Neural cell (in vitro differentiated cells): ENCODE measurements at regions not wholly inside any gene's neighbourhood (a gene's known extent, or its start where the extent isn't known, plus 50 kb on each side); places are given as distances from the start of the nearest gene placed in this dataset.

Source experiments
- H2AFZ ChIP-seq: fragments of 200-600, 300-800 bp; sonication (generic), shearing (Covaris generic); 2 replicates; pipeline ENCODE4 v1.6.0; 2014; ENCODE audit warnings: low read depth, mild to moderate bottlenecking, antibody characterized with exemption, low read length, moderate library complexity
- H3F3A ChIP-seq: fragments of 200-600 bp; shearing (Covaris generic); 2 replicates; pipeline ENCODE4 v1.6.1; 2016; ENCODE audit warnings: mild to moderate bottlenecking, moderate library complexity, mixed read lengths, antibody characterized with exemption, low read length; ENCODE audit not compliant: insufficient read depth, poor library complexity, severe bottlenecking
- H3K27ac ChIP-seq: fragments of 200-600, 300-800 bp; sonication (generic), shearing (Covaris generic); 2 replicates; pipeline ENCODE4 v1.5.1; 2014; ENCODE audit warnings: mild to moderate bottlenecking, low read length, moderate library complexity
- H3K27me3 ChIP-seq: fragments of 300-800, 200-600 bp; sonication (generic), shearing (Covaris generic); 2 replicates; pipeline ENCODE4 v1.6.0; 2014; ENCODE audit warnings: mild to moderate bottlenecking, low read depth, low read length, moderate library complexity; ENCODE audit not compliant: insufficient read depth
- H3K36me3 ChIP-seq: fragments of 300-800, 200-600 bp; sonication (generic), shearing (Covaris generic); 2 replicates; pipeline ENCODE4 v1.5.1; 2014; ENCODE audit warnings: mild to moderate bottlenecking, antibody characterized with exemption, low read length, moderate library complexity; ENCODE audit not compliant: insufficient read depth
- H3K4me2 ChIP-seq: fragments of 300-800, 200-600 bp; sonication (generic), shearing (Covaris generic); 2 replicates; pipeline ENCODE4 v1.6.0; 2014; ENCODE audit warnings: mild to moderate bottlenecking, low read length
- H3K4me3 ChIP-seq: fragments of 300-800, 200-600 bp; sonication (generic), shearing (Covaris generic); 2 replicates; pipeline ENCODE4 v1.5.1; 2014; ENCODE audit warnings: mild to moderate bottlenecking, low read length, moderate library complexity
- H3K79me2 ChIP-seq: fragments of 200-600 bp; shearing (Covaris generic); replicated peaks from 2 replicates; pipeline ENCODE4 v1.6.0; 2014; ENCODE audit warnings: mild to moderate bottlenecking, low read length, moderate library complexity; ENCODE audit not compliant: insufficient read depth
- H3K9ac ChIP-seq: fragments of 300-800, 200-600 bp; sonication (generic), shearing (Covaris generic); 2 replicates; pipeline ENCODE4 v1.6.1; 2016; ENCODE audit warnings: mild to moderate bottlenecking, low read length, mixed read lengths
- H3K9me2 ChIP-seq: fragments of 200-600 bp; shearing (Covaris generic); 2 replicates; pipeline ENCODE4 v1.6.1; 2016; ENCODE audit warnings: mild to moderate bottlenecking, low read length, mixed read lengths; ENCODE audit not compliant: insufficient read depth
- H3K9me3 ChIP-seq: fragments of 200-600, 300-800 bp; sonication (generic), shearing (Covaris generic); 2 replicates; pipeline ENCODE4 v1.6.1; 2016; ENCODE audit warnings: mild to moderate bottlenecking, mixed run types, low read length, moderate library complexity, mixed read lengths
- H4K20me1 ChIP-seq: fragments of 200-600 bp; shearing (Covaris generic); 2 replicates; pipeline ENCODE4 v1.6.1; 2016; ENCODE audit warnings: mild to moderate bottlenecking, mixed run types; ENCODE audit not compliant: insufficient read depth
- CTCF ChIP-seq: fragments of 450-650 bp; IDR thresholded peaks from 2 replicates; pipeline ENCODE4 v1.5.1; 2014; ENCODE audit warnings: antibody characterized with exemption, mild to moderate bottlenecking, moderate library complexity; ENCODE audit not compliant: poor library complexity, severe bottlenecking
- EP300 ChIP-seq: fragments of 450-650 bp; conservative IDR thresholded peaks from 2 replicates; pipeline ENCODE4 v1.6.1; 2014; ENCODE audit warnings: antibody characterized with exemption, mild to moderate bottlenecking, moderate library complexity; ENCODE audit not compliant: poor library complexity, severe bottlenecking
- EZH2 ChIP-seq: fragments of 200-600, 300-800 bp; shearing (Covaris generic), sonication (generic); IDR thresholded peaks from 2 replicates; pipeline ENCODE4 v1.6.1; 2014; ENCODE audit warnings: antibody characterized with exemption, low read length, borderline replicate concordance, mild to moderate bottlenecking; ENCODE audit not compliant: insufficient read depth, poor library complexity, severe bottlenecking
- MXI1 ChIP-seq: fragments of 450-650 bp; conservative IDR thresholded peaks from 2 replicates; pipeline ENCODE4 v1.6.1; 2014; ENCODE audit warnings: antibody characterized with exemption, mild to moderate bottlenecking; ENCODE audit not compliant: poor library complexity, severe bottlenecking
- POLR2AphosphoS5 ChIP-seq: IDR thresholded peaks from 2 replicates; pipeline ENCODE4 v1.6.1; 2012
- RAD21 ChIP-seq: fragments of 450-650 bp; conservative IDR thresholded peaks from 2 replicates; pipeline ENCODE4 v1.6.1; 2014; ENCODE audit warnings: antibody characterized with exemption, mild to moderate bottlenecking, moderate library complexity
- SMC3 ChIP-seq: fragments of 450-650 bp; conservative IDR thresholded peaks from 2 replicates; pipeline ENCODE4 v1.6.1; 2014; ENCODE audit warnings: antibody characterized with exemption, mild to moderate bottlenecking, moderate library complexity; ENCODE audit not compliant: poor library complexity
- TAF1 ChIP-seq: IDR thresholded peaks from 2 replicates; pipeline ENCODE4 v1.6.1; 2012; ENCODE audit warnings: low read depth
- TF ChIP-seq, protein P1 (sequence below): IDR thresholded peaks from 2 replicates; pipeline ENCODE4 v1.6.1; 2012; ENCODE audit warnings: borderline replicate concordance

- Histone ChIP-seq H3K36me3 (no peaks in the 10 kb centered on the region), H3K27ac (no peak overlapping the region), H3F3A (no peaks in the 10 kb centered on the region), H3K4me3 (no peak overlapping the region), H3K4me2 (no peak overlapping the region), H3K79me2 (no peaks in the 10 kb centered on the region), H3K9ac (no peak overlapping the region), H3K27me3 (no peaks in the 10 kb centered on the region), H3K9me2 (no peaks in the 10 kb centered on the region), H4K20me1 (no peaks in the 10 kb centered on the region), H2AFZ (no peak overlapping the region), H3K9me3 (no peaks in the 10 kb centered on the region)
- TF ChIP-seq EP300 (no peak), RAD21 (no peak), TAF1 (no peak), EZH2 (no peak), CTCF (no peak), MXI1 (no peak), POLR2AphosphoS5 (no peak), SMC3 (no peak)
- TF ChIP-seq, protein P1, sequence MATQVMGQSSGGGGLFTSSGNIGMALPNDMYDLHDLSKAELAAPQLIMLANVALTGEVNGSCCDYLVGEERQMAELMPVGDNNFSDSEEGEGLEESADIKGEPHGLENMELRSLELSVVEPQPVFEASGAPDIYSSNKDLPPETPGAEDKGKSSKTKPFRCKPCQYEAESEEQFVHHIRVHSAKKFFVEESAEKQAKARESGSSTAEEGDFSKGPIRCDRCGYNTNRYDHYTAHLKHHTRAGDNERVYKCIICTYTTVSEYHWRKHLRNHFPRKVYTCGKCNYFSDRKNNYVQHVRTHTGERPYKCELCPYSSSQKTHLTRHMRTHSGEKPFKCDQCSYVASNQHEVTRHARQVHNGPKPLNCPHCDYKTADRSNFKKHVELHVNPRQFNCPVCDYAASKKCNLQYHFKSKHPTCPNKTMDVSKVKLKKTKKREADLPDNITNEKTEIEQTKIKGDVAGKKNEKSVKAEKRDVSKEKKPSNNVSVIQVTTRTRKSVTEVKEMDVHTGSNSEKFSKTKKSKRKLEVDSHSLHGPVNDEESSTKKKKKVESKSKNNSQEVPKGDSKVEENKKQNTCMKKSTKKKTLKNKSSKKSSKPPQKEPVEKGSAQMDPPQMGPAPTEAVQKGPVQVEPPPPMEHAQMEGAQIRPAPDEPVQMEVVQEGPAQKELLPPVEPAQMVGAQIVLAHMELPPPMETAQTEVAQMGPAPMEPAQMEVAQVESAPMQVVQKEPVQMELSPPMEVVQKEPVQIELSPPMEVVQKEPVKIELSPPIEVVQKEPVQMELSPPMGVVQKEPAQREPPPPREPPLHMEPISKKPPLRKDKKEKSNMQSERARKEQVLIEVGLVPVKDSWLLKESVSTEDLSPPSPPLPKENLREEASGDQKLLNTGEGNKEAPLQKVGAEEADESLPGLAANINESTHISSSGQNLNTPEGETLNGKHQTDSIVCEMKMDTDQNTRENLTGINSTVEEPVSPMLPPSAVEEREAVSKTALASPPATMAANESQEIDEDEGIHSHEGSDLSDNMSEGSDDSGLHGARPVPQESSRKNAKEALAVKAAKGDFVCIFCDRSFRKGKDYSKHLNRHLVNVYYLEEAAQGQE, result no peak
Measured at GRCh38 chr5:174426851-174427250, 297.5 kb upstream of the MSX2 start.

DNA sequence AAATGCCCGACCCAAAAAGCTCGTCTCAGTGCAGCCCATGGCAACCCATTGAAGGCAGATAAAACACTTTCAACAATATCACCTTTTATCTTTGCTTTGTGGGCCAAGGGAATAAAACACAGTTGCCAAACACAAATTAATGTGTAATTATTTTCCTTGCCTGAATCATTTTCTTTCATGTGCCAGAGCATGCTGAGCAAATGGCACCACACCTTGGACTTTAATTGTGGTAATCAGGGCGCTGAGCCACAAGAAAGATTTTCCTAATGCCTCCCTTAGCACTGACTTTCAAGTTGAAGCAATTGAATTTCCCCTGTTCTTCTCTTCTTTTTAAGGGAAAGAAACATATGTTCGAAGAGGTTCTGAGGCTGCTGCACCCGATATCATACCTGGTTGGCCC lies 297.1 kb upstream of the MSX2 start:
- Histone ChIP-seq H3K4me2 (no peak overlapping the region), H4K20me1 (no peaks in the 10 kb centered on the region), H3K27ac (no peak overlapping the region), H3K79me2 (no peaks in the 10 kb centered on the region), H3K36me3 (no peaks in the 10 kb centered on the region), H3K9me3 (no peaks in the 10 kb centered on the region), H2AFZ (no peak overlapping the region), H3K27me3 (no peaks in the 10 kb centered on the region), H3K4me3 (no peak overlapping the region), H3K9me2 (no peaks in the 10 kb centered on the region), H3F3A (no peaks in the 10 kb centered on the region), H3K9ac (no peak overlapping the region)
- TF ChIP-seq MXI1 (no peak), CTCF (no peak), RAD21 (no peak)
